Testis (tissue), 2 donors: ENCODE measurements at regions not wholly inside any gene's neighbourhood (a gene's known extent, or its start where the extent isn't known, plus 50 kb on each side); places are given as distances from the start of the nearest gene placed in this dataset.

ENCODE experiments used
- DNase-seq: peaks from one replicate; pipeline ENCODE4 v3.0.0-alpha.2; 2019
- H3K27ac ChIP-seq, 2 donors: fragments of 200-600 bp; sonication (generic); one replicate each; pipeline ENCODE4 v1.5.1; 2019
- H3K27me3 ChIP-seq: fragments of 200-600 bp; sonication (generic); one replicate; pipeline ENCODE4 v1.5.1; 2019
- H3K36me3 ChIP-seq: fragments of 200-600 bp; sonication (generic); one replicate; pipeline ENCODE4 v1.5.1; 2017; ENCODE audit warnings: low read depth; ENCODE audit errors: missing control alignments
- H3K4me1 ChIP-seq: fragments of 200-600 bp; sonication (generic); one replicate; pipeline ENCODE4 v1.5.1; 2019
- H3K4me3 ChIP-seq, 2 donors: fragments of 200-600 bp; sonication (generic); one replicate each; pipeline ENCODE4 v1.5.1; 2017 to 2019
- H3K9me3 ChIP-seq: fragments of 200-600 bp; sonication (generic); one replicate; pipeline ENCODE4 v1.5.1; 2017
- POLR2A ChIP-seq: fragments of 450-650 bp; IDR thresholded peaks from one replicate; pipeline ENCODE4 v1.6.1; 2017; ENCODE audit warnings: antibody characterized with exemption, mild to moderate bottlenecking, moderate library complexity
- WGBS, 2 donors: methylation state at CpG; one replicate each; pipeline ENCODE4 v1.1.5; 2018; 5-methylcytosine and 5-hydroxymethylcytosine counted together
- intact Hi-C: fragments of 100-400 bp; cut with DNase I; formaldehyde crosslinking; loops from one replicate; pipeline ENCODE4 v1.15.1; 2023; ENCODE audit warnings: low total_unique reads
- TF ChIP-seq, protein P1 (sequence below), 3 experiments: fragments of 450-650 bp in 2 of 3; fragments of 200-600 bp in 1 of 3; sonication (generic) in 1 of 3; IDR thresholded peaks; one replicate each; pipeline ENCODE4 v1.5.1; 2016 to 2019; ENCODE audit warnings: antibody characterized with exemption in 3 of 3, mild to moderate bottlenecking in 2 of 3, moderate library complexity in 1 of 3

DNA sequence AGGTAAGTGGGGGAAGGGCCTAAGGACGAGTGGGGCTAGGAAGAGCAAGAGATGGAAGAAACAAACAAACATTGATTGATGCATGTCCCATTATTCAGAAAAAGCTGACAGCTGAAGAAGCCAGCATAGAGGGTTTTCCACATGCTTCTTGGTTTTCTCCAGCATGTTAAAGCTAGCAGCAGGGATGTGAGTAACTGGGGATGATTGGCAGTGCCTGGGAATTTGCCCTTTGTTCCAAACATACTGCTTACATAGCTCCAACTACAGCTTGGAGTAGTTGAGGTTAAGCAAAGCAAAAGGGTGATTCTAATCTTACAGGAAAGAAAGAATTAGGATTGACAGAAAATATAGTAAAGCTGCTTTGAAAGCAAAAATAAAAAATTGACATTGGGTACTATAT lies 68.0 kb upstream of the IFNG-AS1 start:
- no peak for DNase-seq
- no peaks in the 10 kb centered on the region for H3K36me3 ChIP-seq
- no peak for TF ChIP-seq POLR2A
- TF ChIP-seq, protein P1, sequence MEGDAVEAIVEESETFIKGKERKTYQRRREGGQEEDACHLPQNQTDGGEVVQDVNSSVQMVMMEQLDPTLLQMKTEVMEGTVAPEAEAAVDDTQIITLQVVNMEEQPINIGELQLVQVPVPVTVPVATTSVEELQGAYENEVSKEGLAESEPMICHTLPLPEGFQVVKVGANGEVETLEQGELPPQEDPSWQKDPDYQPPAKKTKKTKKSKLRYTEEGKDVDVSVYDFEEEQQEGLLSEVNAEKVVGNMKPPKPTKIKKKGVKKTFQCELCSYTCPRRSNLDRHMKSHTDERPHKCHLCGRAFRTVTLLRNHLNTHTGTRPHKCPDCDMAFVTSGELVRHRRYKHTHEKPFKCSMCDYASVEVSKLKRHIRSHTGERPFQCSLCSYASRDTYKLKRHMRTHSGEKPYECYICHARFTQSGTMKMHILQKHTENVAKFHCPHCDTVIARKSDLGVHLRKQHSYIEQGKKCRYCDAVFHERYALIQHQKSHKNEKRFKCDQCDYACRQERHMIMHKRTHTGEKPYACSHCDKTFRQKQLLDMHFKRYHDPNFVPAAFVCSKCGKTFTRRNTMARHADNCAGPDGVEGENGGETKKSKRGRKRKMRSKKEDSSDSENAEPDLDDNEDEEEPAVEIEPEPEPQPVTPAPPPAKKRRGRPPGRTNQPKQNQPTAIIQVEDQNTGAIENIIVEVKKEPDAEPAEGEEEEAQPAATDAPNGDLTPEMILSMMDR (IDR thresholded peaks at IDR 0.05) = no peak
- intact Hi-C loops = no loop called here
- H3K9me3 ChIP-seq = no peaks in the 10 kb centered on the region
- no peak overlapping the region for H3K27ac ChIP-seq
- H3K27me3 ChIP-seq = no peaks in the 10 kb centered on the region
- H3K4me3 ChIP-seq = no peak overlapping the region
- no peaks in the 10 kb centered on the region for H3K4me1 ChIP-seq
- WGBS, 2 donors = 68 to 87% methylated on average over 1 of the region's 1 CpG

DNA sequence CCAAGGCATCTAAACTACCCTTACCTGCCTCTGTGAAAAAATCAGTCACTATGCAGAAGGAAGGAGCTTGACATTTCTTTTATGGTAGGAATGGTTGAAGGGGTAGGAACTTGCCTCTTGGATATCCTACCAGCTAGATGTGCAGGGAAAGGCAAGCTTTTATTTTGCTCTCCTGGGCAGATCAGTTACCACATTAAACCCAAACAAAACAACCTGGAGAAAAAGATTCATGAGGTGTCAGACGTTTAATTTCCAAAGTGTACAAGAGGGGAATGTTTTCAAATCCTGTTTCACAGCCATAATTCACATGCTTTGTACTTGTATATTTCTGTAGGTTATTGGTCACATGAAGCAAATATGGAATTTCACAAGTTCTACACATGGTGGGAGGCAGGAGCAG lies 67.0 kb upstream of the IFNG-AS1 start:
- intact Hi-C loops = no loop called here
- Histone ChIP-seq H3K36me3 (no peaks in the 10 kb centered on the region), H3K4me3 (no peak overlapping the region), H3K27me3 (no peaks in the 10 kb centered on the region), H3K27ac (no peak overlapping the region), H3K9me3 (no peaks in the 10 kb centered on the region), H3K4me1 (no peaks in the 10 kb centered on the region)
- 78 to 82% methylated on average over 1 of the region's 1 CpG for WGBS, 2 donors
- TF ChIP-seq POLR2A = no peak
- TF ChIP-seq, protein P1 (IDR thresholded peaks at IDR 0.05) = no peak
- no peak for DNase-seq

DNA sequence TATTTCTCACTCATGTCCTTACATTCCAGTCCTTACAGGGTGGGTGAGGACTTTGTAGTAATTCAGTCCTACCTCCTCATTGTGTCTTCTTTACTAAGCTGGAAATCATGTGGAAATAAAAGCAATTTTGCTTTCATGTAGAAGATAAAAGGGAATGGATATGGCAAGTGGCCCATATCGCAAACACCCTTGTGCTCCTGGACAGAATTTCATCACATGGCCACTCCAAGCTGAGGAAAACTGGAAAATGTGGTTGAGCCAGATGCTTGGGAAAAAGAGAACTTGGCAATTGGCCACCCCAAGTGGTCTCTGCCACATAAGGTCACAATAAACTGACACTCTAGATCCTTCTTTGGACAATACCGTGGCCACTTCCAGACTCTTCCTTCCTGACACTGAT lies 64.2 kb upstream of the IFNG-AS1 start:
- Histone ChIP-seq H3K27me3 (no peaks in the 10 kb centered on the region), H3K4me3 (no peak overlapping the region), H3K4me1 (peaks cover 5% of the 10 kb centered on the region), H3K9me3 (no peaks in the 10 kb centered on the region), H3K36me3 (no peaks in the 10 kb centered on the region), H3K27ac (no peak overlapping the region)
- intact Hi-C loops = no loop called here
- TF ChIP-seq POLR2A = no peak
- TF ChIP-seq, protein P1 (IDR thresholded peaks at IDR 0.05) = no peak
- 72 to 75% methylated on average over 2 of the region's 2 CpGs for WGBS, 2 donors
- no peak for DNase-seq

DNA sequence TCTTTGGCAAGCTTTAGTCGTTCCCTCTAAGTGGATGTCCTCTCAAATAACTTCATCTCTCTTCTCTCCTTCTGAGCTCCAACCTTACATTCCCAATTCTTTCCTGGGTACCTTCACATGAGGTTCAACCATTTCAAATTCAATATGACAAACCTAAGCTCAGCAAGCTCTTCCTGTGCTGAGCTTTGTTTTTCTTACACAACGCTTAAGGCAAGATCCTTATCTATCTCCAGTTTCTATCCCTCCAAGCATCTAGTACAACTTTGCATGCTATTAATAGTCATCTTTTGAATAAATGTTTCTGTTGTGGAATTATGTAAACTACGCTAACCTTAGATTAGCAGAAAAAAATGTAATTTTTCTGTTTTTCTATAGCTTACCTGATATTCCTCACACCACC lies 63.7 kb upstream of the IFNG-AS1 start:
- Histone ChIP-seq H3K27me3 (no peaks in the 10 kb centered on the region), H3K4me3 (no peak overlapping the region), H3K4me1 (peaks cover 5% of the 10 kb centered on the region), H3K27ac (no peak overlapping the region), H3K36me3 (no peaks in the 10 kb centered on the region), H3K9me3 (no peaks in the 10 kb centered on the region)
- no peak for TF ChIP-seq POLR2A
- TF ChIP-seq, protein P1 (IDR thresholded peaks at IDR 0.05) = no peak
- no peak for DNase-seq
- WGBS, 2 donors = 82% methylated on average over 3 of the region's 3 CpGs
- intact Hi-C loops = no loop called here

DNA sequence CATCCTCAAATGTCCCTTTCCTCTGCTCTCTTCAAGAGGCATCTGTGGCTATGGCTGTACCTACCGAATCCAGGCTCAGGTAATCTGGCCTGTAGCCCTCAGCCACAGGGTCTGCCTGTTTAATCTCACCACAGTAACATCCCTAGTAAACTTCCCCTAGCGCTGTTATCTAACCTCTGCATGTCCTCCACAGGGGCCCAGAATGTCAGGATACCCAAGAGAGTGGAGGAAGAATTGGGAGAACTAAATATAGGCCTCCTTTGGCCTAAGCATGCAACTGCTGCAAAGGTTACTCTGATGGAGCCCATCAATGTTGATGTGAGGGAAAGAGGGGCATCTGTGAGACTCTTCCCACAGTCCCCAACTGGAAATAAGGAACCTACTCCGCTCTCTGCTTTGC lies 63.2 kb upstream of the IFNG-AS1 start:
- intact Hi-C loops = no loop called here
- no peaks in the 10 kb centered on the region for H3K36me3 ChIP-seq
- DNase-seq = no peak
- no peaks in the 10 kb centered on the region for H3K27me3 ChIP-seq
- no peak overlapping the region for H3K27ac ChIP-seq
- H3K4me1 ChIP-seq = peaks cover 5% of the 10 kb centered on the region
- 91 to 97% methylated on average over 3 of the region's 3 CpGs for WGBS, 2 donors
- TF ChIP-seq, protein P1 (IDR thresholded peaks at IDR 0.05) = no peak
- TF ChIP-seq POLR2A = no peak
- no peak overlapping the region for H3K4me3 ChIP-seq
- H3K9me3 ChIP-seq = no peaks in the 10 kb centered on the region
